Panc1 (cell line): ENCODE measurements at regions not wholly inside any gene's neighbourhood (a gene's known extent, or its start where the extent isn't known, plus 50 kb on each side); places are given as distances from the start of the nearest gene placed in this dataset.

Source experiments
- POLR2AphosphoS5 ChIP-seq: IDR thresholded peaks from 2 replicates; pipeline ENCODE4 v1.6.1; 2012; ENCODE audit warnings: mild to moderate bottlenecking, low read depth, low read length, moderate library complexity
- TCF7L2 ChIP-seq: IDR thresholded peaks from 2 replicates; pipeline ENCODE4 v1.6.1; 2011; ENCODE audit warnings: mild to moderate bottlenecking, low read depth, low read length, inconsistent platforms
- TF ChIP-seq, protein P1 (sequence below): fragments of 450-650 bp; IDR thresholded peaks from 2 replicates; pipeline ENCODE4 v1.5.1; 2017; ENCODE audit warnings: mild to moderate bottlenecking
- TF ChIP-seq, protein P2 (sequence below), 2 experiments: IDR thresholded peaks; 2 replicates each; pipeline ENCODE4 v1.6.1; 2011 to 2012; ENCODE audit warnings: low read depth in 2 of 2, control low read depth in 1 of 2, low read length in 1 of 2, mild to moderate bottlenecking in 1 of 2, moderate library complexity in 1 of 2; ENCODE audit not compliant: insufficient read depth in 1 of 2

DNA sequence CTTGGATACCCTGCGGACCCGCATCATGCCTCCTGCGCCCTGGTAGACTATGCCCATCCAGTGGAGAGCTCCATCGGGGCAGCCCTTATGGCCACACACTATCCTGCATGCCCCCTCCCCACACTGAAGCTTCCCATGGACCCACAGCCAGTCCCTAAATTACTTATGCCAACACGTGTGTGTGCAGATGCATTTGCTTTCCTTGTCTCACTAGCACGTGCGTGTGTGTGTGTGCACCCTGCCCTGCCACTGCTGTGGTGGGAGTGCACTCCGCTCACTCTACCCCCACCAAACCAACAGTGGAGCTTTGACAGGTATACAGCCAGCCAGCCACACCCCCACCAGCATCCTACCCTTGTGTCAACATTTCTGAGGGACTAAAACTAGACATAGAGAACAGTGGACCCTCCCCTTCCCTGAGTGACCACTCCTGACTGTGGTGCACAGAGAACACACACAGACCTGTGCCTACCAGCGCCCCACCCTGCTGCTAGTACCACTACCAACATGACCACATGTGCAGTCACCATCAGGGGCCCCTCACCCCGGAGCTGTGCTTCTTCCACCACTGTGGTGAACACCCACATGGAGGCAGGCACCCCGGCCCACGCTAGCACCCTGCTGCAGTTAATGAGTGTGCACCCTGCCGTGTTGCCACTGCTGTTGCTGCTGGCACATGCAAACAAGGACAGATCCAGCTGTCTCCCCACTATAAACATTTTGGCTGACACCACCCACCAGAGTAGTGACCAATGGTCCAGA is 310.8 kb downstream of the GABRB3 start:
- TF ChIP-seq POLR2AphosphoS5 (no peak), TCF7L2 (no peak)
- TF ChIP-seq, protein P1, sequence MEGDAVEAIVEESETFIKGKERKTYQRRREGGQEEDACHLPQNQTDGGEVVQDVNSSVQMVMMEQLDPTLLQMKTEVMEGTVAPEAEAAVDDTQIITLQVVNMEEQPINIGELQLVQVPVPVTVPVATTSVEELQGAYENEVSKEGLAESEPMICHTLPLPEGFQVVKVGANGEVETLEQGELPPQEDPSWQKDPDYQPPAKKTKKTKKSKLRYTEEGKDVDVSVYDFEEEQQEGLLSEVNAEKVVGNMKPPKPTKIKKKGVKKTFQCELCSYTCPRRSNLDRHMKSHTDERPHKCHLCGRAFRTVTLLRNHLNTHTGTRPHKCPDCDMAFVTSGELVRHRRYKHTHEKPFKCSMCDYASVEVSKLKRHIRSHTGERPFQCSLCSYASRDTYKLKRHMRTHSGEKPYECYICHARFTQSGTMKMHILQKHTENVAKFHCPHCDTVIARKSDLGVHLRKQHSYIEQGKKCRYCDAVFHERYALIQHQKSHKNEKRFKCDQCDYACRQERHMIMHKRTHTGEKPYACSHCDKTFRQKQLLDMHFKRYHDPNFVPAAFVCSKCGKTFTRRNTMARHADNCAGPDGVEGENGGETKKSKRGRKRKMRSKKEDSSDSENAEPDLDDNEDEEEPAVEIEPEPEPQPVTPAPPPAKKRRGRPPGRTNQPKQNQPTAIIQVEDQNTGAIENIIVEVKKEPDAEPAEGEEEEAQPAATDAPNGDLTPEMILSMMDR: no peak
- TF ChIP-seq, protein P2, sequence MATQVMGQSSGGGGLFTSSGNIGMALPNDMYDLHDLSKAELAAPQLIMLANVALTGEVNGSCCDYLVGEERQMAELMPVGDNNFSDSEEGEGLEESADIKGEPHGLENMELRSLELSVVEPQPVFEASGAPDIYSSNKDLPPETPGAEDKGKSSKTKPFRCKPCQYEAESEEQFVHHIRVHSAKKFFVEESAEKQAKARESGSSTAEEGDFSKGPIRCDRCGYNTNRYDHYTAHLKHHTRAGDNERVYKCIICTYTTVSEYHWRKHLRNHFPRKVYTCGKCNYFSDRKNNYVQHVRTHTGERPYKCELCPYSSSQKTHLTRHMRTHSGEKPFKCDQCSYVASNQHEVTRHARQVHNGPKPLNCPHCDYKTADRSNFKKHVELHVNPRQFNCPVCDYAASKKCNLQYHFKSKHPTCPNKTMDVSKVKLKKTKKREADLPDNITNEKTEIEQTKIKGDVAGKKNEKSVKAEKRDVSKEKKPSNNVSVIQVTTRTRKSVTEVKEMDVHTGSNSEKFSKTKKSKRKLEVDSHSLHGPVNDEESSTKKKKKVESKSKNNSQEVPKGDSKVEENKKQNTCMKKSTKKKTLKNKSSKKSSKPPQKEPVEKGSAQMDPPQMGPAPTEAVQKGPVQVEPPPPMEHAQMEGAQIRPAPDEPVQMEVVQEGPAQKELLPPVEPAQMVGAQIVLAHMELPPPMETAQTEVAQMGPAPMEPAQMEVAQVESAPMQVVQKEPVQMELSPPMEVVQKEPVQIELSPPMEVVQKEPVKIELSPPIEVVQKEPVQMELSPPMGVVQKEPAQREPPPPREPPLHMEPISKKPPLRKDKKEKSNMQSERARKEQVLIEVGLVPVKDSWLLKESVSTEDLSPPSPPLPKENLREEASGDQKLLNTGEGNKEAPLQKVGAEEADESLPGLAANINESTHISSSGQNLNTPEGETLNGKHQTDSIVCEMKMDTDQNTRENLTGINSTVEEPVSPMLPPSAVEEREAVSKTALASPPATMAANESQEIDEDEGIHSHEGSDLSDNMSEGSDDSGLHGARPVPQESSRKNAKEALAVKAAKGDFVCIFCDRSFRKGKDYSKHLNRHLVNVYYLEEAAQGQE (IDR thresholded peaks at IDR 0.05; ENCODE audit: insufficient read depth in 1 of 2, low read depth in 2 of 2, low read length in 1 of 2): no peak
